HG02973 (cell line): ENCODE measurements at regions not wholly inside any gene's neighbourhood (a gene's known extent, or its start where the extent isn't known, plus 50 kb on each side); places are given as distances from the start of the nearest gene placed in this dataset.
"Not testable (repeated sequence)": the region's sequence is repeated elsewhere in the genome, so short reads cannot be mapped to it uniquely, and the experiment has no call there.

Source experiments
- ATAC-seq: cut with Tn5 transposase; IDR thresholded peaks from one replicate; pipeline ENCODE4 v1.9.1; 2021; ENCODE audit warnings: moderate library complexity; ENCODE audit not compliant: unreplicated experiment

DNA sequence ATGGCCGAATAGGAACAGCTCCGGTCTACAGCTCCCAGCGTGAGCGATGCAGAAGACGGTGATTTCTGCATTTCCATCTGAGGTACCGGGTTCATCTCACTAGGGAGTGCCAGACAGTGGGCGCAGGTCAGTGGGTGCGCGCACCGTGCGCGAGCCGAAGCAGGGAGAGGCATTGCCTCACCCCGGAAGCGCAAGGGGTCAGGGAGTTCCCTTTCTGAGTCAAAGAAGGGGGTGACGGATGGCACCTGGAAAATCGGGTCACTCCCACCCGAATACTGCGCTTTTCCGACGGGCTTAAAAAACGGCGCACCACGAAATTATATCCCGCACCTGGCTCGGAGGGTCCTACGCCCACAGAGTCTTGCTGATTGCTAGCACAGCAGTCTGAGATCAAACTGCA, 572.8 kb upstream of the AGA start:
- not testable (repeated sequence) for ATAC-seq

DNA sequence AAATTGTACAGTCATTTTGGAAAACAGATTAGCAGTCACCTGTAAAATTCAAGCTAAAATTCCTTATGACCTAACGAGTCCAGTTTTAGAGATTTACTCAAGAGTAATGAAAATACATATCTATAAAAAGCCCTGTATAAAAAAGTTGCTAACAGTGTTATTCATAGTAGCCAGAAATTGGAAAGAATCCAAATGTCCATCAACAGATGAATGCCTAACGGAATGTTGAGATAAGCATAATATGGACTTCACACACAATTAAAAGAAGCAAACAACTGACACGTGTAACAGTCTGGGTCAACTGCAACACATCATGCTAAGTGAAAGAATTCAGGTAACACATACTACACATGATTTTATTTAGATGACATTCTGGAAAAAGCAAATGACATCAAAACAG, 584.8 kb upstream of the AGA start:
- ATAC-seq = no peak

DNA sequence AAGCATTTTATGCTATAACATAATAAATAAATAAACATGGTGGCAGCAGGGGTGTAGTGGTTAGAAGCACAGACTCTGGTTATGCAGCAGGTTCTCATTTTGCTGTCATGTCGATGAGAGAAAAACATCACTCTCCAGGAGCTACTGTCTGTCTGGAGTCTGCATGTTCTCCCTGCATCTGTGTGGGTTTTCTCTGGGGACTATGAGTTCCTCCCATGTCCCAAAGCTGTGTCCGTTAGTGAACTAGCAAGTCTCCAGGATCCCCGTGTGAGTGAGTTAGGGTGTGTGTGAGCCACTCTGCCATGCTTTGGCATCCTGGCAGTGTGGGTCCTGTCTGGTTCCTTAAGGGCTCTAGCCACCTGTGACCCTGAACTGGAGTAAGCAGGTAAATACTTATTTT, 585.6 kb upstream of the AGA start:
- ATAC-seq = no peak

DNA sequence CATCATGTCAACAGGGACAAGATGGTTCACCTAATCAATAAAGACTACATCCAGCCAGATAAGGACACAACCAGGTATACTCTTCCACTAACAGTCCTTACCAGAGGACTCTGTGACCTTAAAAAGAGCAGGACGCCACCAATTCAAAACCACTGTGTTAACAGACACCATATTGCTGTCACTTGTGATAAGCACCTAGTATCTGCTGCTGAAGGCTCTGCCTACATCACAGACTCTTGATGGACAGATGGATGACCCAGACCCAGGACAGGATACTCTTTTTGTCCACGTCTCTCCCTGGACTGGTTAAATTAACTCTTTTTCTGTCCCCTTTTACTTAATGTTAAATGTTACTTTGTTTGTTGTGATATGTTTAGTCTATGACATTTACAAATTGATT, 586.2 kb upstream of the AGA start:
- ATAC-seq = no peak

DNA sequence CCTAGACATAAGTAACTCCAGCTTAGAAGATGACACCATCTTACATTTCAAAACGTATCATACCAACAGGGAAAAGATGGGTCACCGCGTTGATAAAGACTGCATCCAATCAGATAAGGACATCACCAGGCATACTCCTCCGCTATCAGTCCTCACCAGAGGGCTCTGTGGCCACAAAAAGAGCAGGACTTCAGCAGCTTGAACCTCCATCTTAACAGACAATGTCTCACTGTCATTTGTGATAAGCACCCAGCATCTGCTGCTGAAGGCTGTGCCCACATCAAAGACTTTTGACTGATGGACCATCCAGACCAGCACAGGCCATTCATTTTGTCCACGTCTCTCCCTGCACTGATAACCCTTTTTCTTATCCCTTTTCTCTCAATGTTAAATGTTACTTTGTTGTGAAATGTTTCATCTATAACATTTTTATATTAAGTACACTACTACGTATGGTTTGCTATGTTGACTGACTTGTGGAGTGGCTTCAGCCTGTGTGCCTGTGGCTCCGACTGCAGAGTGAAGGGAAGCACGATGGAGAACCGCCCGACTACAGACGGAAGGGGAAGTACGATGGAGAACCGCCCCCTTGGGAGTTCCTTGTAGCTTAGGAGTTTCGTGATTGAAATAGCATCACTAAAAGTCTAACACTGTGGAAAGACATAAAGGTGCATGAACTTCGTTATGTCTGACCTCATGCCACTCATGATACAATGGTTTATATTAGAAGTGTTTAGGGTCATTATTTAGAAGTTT, 595.4 kb upstream of the AGA start:
- no peak for ATAC-seq

DNA sequence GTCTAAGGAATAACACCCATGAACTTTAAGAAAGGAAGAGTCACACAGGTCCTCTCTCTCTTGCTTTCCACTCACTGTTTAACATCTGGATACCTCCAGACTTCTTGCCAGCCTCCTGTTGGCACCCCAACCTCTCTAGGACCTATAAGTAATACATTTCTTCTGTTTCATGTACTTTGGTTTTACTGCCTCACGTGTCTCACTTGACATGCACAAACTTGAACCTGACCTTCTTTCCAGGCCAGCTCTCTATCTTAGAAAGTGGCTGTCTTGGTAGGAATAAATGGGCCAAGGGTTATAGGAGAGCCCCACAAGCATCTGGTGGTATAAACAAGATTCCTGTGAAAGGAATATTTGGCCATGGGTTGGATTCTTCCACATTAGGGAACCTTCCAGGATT, 614.8 kb upstream of the AGA start:
- no peak for ATAC-seq

DNA sequence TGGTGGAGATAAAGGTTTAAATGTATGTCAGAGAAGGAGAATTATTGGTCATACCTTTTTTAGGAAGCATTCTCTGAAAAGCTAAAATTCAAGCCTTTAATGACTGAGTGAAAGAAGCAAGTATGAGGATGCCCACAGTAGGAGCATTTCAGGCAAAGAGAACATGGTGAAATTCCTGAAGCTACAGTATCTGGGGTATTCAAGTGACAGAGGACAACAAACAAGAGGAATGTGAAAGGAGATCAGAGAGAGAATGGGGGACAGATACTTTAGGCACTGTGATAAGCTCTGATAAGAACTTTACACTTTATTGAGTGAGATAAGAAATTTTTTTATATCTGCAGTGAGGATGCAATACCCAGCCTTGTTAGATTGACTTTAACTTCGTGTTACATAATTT, 621.3 kb upstream of the AGA start:
- no peak for ATAC-seq

DNA sequence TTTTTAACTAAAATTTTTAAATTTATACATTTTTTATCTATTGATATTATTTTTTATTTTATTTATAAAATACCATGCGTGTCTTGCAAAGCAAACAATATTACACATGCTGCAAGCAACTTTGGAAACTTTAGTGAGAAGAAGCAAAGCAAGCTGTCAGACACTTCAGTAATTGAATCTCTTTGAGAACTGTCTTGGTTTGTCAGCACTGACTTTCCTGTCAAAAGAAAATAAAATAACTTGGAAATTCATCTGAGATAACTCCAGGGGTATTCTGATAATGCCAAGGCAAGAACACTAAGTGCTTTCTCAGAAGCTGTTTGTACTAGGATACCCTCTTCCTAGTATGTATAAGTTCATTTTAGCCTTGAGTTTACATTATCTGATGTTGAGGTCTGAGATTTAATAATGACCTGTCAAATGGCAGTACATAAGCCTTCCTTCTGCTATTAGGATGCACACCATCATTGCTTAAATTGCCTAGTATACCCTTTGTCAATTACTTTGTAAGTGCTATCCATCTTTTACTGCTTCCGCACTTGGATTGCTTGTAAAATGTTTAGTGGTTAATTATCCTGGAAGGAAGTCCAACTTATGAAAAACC, 624.2 kb upstream of the AGA start:
- ATAC-seq = no peak

DNA sequence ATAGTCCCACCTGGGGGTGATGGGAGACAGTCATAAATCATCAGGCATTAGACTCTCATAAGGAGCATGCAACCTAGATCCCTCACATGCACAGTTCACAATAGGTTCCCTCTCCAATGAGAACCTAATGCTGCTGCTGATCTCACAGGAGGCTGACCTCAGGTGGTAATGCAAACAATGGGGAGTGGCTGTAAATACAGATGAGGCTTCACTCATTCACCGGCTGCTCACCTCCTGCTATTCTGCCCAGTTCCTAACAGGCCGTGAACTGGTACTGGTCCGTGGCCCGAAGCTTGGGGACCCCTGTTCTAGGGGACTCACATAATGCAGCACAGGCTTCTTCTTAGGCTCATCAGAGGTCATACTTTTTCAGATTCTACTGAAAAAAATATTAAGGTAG, 625.9 kb upstream of the AGA start:
- ATAC-seq = no peak

DNA sequence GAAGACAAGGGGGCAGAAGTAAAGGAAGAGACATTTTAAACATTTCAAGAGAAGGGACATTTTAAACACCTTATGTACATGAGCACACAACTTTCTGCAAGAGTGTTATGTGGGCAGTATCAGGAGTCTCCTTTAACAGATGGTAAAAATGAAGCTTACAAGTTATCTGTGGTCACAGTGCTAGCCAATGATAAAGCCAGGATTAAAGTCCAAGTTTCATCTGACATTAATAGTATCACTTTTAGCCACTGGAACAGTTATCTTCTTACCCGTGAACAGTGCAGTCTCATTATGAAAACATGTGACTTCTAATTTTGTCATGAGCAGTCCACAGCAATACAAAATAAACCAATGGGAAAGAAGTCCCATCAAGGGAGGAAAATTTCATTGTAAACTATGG, 627.9 kb upstream of the AGA start:
- ATAC-seq = no peak

DNA sequence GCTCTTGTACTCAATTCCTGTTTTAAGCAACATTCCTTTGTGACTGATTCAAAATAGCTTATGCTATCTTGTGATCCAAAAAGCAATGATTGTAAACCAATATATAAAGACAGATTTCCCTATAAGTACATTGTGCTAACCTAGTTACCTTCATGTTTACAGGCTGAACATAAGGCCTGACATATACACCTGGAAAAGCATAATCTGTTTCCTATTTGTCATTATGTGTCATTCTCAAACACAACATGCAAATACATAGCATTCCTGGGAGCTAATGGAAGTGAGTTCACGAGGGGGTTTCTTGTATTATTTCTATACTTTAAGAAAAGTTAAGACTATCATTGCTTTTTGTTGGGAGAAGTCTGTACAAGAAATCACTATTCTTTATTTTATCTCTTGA, 638.1 kb upstream of the AGA start:
- ATAC-seq = no peak

DNA sequence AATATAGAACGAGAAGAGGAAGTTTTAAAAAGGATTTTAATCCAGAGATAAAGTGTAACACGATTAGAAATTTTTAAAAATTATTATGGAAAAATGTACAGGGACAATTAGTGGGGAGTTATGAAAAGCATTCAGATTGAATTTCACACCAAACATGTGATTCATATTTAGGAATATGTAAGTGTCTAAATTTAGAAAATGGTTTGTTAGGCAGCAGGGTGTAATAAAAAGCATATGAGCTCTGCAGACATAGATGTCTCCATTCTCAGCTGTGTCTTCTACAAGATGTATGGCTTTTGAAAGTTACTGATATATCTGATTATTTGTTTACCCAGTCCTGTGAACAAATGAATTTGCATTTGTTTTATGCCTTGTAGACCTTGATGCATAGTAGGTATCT, 638.9 kb upstream of the AGA start:
- ATAC-seq = no peak

DNA sequence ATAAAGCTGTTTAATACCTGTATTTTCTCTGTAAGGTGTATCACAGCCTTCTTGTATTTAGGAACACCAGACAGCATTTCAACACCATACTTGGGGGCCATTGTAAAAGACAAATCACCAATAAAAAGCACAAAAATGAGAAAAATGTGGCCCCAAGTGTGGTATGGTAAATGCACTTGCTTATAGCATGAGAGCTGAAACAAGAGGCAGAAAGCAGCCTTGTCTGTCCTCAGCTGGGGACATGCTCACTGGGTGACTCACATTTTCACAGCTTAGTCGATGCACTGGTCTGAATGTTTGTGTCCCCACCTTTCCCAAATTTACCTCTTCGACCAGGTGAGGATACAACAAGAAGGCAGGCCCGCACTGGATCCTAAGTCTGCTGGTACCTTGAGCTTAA, 639.7 kb upstream of the AGA start:
- ATAC-seq = no peak

DNA sequence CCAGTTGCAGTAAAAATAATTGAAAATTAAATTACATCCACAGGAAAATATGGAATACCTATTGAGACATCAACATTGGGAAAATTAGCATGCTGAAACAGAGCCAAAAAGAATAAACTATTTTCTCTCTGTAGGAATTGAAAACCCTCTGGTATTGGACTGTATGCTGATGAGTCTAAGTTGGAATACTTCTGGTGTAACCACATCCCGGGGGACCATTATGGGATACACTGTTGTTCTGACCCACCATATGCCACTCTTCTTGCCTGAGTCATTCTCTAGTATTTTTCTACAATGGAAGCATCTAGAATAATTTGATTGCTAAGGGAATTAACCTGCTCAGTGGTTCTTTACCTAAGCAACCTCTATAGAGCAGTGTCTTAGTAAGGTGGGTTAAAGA, 640.7 kb upstream of the AGA start:
- ATAC-seq = no peak

DNA sequence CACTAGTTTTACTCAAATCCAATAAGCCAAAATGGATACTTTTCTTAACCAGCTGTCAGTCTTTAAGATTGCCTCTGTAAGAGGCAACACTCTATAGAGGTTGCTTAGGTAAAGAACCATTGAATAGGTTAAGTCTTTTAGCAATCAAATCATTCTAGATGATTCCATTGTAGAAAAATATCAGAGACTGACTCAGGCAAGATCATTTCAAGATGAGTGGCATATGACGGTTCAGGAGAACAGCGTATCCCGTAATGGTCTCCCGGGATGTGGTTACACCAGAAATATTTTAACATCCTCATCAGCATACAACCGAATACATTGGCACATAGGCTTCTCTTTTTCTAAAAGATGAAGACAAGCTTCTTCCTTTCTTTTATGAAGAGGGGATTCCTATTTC, 641.7 kb upstream of the AGA start:
- no peak for ATAC-seq

DNA sequence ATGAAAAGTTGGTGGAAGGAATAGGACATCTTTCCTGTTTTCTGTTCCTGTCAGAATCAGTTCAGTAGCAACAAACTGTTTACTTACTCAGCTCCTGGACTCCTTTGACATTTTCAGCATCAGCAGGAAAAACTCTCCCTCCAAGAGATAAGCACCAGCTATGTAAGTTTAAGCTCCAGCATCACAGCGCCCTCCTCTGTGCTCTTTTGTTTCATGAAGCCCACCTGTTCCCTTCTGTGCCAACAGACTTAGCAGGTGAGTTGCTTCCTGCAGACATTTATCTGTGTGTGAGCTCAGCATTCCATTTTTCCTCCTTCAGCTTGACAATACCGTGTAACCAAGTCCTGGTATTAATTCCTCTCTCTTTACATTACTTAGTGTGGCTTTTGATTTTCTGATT, 644.1 kb upstream of the AGA start:
- no peak for ATAC-seq

DNA sequence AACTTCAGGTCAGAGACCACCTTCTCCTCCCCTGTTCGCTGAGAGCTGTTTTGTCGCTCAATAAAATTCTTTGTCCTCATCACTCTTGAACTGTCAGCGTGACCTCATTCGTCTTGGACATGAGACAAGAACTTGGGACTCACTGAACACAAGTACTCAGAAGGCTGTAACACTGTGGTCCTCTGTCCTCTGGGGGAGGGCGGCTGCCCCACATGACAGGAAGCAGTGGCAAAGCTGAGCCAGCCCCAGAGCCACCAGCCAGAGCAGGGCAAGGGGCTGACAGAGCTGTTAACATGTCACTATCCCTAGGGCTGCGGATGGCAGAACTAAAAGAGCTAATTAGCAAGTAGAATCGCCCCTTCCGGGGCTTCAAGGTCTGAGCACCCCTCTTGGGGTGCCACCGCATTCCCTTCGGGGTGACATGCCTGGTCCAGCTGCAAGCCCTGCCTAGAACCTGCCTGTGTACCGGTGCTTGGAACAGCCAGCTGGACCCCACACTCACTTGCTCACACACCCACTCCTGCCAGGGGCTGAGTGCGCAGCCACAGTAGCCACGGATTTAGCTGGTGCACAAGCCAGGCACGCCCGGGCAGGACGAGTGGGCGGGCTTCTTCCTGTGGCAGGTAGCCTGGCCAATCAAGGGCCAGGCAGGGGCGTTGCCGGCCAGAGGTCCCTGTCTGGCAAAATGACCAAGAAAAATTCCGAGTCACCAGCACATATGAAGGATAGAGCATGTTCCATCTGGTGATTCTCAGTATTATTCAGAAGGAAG, 648.6 kb upstream of the AGA start:
- ATAC-seq = no peak

DNA sequence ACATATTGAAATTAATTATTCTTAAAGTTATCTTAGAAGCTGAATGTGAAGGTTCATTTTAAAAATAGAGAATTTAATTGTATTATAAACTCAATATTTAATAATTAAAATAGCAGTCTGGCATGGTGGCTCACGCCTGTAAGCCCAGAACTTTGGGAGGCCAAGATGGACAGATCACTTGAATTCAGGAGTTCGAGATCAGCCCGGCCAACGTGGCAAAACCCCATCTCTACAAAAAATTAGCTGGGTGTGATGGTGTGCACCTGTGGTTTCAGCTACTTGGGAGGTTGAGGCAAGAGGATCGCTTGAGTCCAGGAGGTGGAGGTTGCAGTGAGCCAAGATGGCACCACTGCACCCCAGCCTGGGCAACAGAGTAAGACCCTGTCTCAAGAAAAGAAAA, 659.9 kb upstream of the AGA start:
- ATAC-seq = no peak

DNA sequence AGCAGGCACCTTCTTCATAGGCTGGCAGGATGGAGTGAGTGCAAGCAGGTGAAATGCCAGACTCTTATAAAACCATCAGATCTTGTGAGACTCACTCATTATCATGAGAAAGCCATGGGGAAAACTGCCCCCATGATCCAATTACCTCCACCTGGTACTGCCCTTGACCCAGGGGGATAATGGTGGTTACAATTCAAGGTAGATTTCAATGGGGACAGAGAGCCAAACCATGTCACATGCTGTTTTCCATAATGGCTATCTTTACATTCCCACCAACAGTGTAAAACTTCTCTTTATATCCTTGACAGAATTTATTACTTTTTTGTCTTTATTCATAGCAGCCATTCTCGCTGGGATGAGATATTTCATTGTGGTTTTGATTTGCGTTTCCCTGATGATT, 663.0 kb upstream of the AGA start:
- ATAC-seq = no peak

DNA sequence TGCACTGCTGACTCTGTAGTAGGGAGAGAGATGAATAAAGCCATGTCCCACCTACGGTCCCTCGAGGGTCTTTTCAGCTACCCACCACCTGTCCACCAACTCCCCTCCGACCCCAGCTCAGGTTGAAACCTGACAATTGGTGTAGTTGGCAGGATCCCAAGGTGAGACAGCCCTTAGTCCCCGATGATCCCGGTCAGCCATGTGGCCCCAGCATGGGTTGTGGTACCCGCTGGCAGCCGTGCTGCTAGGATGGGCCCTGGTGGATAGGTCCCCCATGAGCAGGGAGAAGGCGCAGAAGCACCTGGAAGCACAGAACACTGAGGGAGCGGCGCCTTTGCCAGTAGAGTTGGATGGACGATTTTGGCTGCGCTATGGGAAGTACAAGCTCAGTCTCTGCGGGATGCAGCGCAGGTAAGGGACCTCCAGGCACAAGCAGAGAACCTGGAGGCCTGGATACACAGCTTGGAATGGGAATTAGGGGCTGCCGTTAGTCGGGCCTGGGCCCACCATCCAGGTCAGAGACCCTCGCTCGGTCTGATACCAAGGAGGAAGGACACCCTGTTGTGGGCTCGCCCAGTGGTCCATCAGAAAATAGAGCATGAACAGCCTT, 694.6 kb upstream of the AGA start:
- ATAC-seq = no peak

DNA sequence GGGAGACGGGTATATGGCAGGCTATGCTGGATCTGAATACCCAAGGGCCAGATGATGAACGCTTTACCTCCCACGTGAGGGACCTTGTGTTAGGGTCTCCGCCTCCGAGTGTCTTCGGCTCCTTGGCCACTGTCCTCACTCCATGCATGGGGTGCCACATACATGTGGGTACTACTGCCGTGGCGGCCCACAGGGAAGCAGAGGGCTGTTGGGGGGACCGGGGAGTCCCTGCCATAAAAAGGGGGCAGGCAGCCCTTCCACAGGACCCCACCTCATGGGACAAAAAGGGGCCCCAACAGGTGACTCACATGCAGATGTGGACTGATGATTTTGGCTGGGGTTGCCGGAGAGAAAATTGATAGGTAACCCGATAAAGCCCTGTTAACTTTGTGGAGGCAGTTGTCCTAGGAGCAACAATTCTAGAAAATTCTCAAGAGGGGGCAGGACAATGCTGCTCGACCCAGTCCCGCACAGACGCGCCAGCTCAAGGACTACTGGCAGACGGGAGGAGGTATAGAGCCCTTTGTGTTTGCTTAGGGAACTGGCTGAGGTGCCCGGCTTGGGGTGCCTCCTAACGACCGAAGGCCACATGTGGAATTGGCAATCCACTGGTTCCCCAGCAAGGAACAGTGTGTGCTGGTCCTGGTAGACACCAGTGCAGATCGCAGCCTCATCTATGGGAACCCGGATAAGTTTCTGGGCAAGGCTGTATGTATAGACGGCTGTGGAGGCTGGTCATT, 695.7 kb upstream of the AGA start:
- ATAC-seq = no peak
